Mucosa of rectum (tissue), 2 donors: ENCODE measurements at regions not wholly inside any gene's neighbourhood (a gene's known extent, or its start where the extent isn't known, plus 50 kb on each side); places are given as distances from the start of the nearest gene placed in this dataset.

Source experiments
- H3K27ac ChIP-seq, 2 donors: one replicate each; pipeline ENCODE4 v1.7.0; 2013; ENCODE audit warnings: inconsistent platforms in 2 of 2, low read depth in 2 of 2, low read length in 2 of 2
- H3K27me3 ChIP-seq, 2 donors: one replicate each; pipeline ENCODE4 v1.7.0; 2013; ENCODE audit warnings: low read length in 2 of 2; ENCODE audit not compliant: control insufficient read depth in 2 of 2, insufficient read depth in 2 of 2
- H3K36me3 ChIP-seq, 2 donors: one replicate each; pipeline ENCODE4 v1.7.0; 2013; ENCODE audit warnings: low read length in 2 of 2; ENCODE audit not compliant: control insufficient read depth in 2 of 2, insufficient read depth in 2 of 2
- H3K4me1 ChIP-seq, 2 donors: one replicate each; pipeline ENCODE4 v1.7.0; 2013; ENCODE audit warnings: low read length in 2 of 2, mild to moderate bottlenecking in 1 of 2; ENCODE audit not compliant: control insufficient read depth in 2 of 2, insufficient read depth in 2 of 2
- H3K4me3 ChIP-seq, 2 donors: one replicate each; pipeline ENCODE4 v1.7.0; 2013; ENCODE audit warnings: low read length in 2 of 2
- H3K9ac ChIP-seq, 2 donors: one replicate each; pipeline ENCODE4 v1.7.0; 2013; ENCODE audit warnings: low read length in 2 of 2, low read depth in 1 of 2, mild to moderate bottlenecking in 1 of 2
- H3K9me3 ChIP-seq, 2 donors: one replicate each; pipeline ENCODE4 v1.7.0; 2013; ENCODE audit warnings: low read length in 2 of 2; ENCODE audit not compliant: control insufficient read depth in 2 of 2
- donor health status: healthy.
- donor health status: Normal muscosa, but diverticular disease.

- H3K9me3 ChIP-seq: peaks cover 0 to 2% of the 10 kb centered on the region in 2 donors
- no peak overlapping the region for H3K4me3 ChIP-seq
- no peaks in the 10 kb centered on the region for H3K4me1 ChIP-seq
- no peaks in the 10 kb centered on the region for H3K36me3 ChIP-seq
- no peak overlapping the region for H3K27ac ChIP-seq
- no peak overlapping the region for H3K9ac ChIP-seq
- no peaks in the 10 kb centered on the region for H3K27me3 ChIP-seq
Measured at GRCh38 chr9:95641586-95641985, 124.8 kb upstream of the PTCH1 start.

GRCh38 chr9:95640336-95640735 is 123.6 kb upstream of the PTCH1 start:
- Histone ChIP-seq H3K27ac (no peak overlapping the region), H3K27me3 (no peaks in the 10 kb centered on the region), H3K9ac (no peak overlapping the region), H3K4me1 (no peaks in the 10 kb centered on the region), H3K36me3 (no peaks in the 10 kb centered on the region), H3K4me3 (no peak overlapping the region), H3K9me3 (peaks cover 0 to 2% of the 10 kb centered on the region in 2 donors)

GRCh38 chr9:95635986-95636671 is 119.4 kb upstream of the PTCH1 start:
- Histone ChIP-seq H3K9me3 (peaks cover 0 to 2% of the 10 kb centered on the region in 2 donors), H3K27me3 (no peaks in the 10 kb centered on the region), H3K36me3 (no peaks in the 10 kb centered on the region), H3K4me1 (no peaks in the 10 kb centered on the region), H3K27ac (no peak overlapping the region), H3K4me3 (no peak overlapping the region), H3K9ac (no peak overlapping the region)

DNA sequence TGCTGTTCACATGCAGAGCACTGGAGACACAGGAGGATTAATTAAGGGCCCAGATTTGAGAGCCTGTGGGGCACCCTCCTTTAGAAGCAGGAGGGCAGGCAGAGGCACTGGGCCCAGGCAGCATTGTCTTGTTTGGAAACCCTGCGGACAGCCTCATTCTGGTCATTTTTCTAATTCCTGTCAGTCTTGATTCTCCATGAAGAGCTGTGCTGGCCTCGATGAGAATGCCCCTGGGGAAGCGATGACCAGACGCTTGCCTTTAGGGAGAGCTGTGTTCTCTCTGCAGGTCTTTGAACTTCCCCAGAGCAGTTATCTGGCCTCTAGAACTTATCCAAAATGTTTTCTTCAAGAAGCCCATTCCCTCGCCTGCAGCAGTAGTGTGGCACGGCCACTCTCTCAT is 117.8 kb upstream of the PTCH1 start:
- Histone ChIP-seq H3K4me3 (no peak overlapping the region), H3K27ac (no peak overlapping the region), H3K27me3 (no peaks in the 10 kb centered on the region), H3K9ac (no peak overlapping the region), H3K9me3 (peaks cover 0 to 2% of the 10 kb centered on the region in 2 donors), H3K4me1 (no peaks in the 10 kb centered on the region), H3K36me3 (no peaks in the 10 kb centered on the region)

- Histone ChIP-seq H3K9ac (no peak overlapping the region), H3K9me3 (peaks cover 0 to 2% of the 10 kb centered on the region in 2 donors), H3K4me1 (no peaks in the 10 kb centered on the region), H3K36me3 (no peaks in the 10 kb centered on the region), H3K27ac (no peak overlapping the region), H3K4me3 (no peak overlapping the region), H3K27me3 (no peaks in the 10 kb centered on the region)
Measured at GRCh38 chr9:95634114-95634513, 117.3 kb upstream of the PTCH1 start.

GRCh38 chr9:95629585-95629984 is 112.8 kb upstream of the PTCH1 start:
- no peak overlapping the region for H3K9ac ChIP-seq
- H3K36me3 ChIP-seq: no peaks in the 10 kb centered on the region
- no peaks in the 10 kb centered on the region for H3K27me3 ChIP-seq
- H3K4me1 ChIP-seq: peaks cover 0 to 3% of the 10 kb centered on the region in 2 donors
- H3K9me3 ChIP-seq: no peaks in the 10 kb centered on the region
- H3K4me3 ChIP-seq: no peak overlapping the region
- H3K27ac ChIP-seq: no peak overlapping the region

- Histone ChIP-seq H3K4me1 (peaks cover 0 to 3% of the 10 kb centered on the region in 2 donors), H3K27me3 (no peaks in the 10 kb centered on the region), H3K9me3 (no peaks in the 10 kb centered on the region), H3K27ac (no peak overlapping the region), H3K36me3 (no peaks in the 10 kb centered on the region), H3K9ac (no peak overlapping the region), H3K4me3 (no peak overlapping the region)
Measured at GRCh38 chr9:95627802-95628201, 111.0 kb upstream of the PTCH1 start.

GRCh38 chr9:95626885-95627558 is 110.3 kb upstream of the PTCH1 start:
- H3K27ac ChIP-seq: peak overlapping the region in 1 of 2 donors; percentile 29
- no peaks in the 10 kb centered on the region for H3K9me3 ChIP-seq
- no peaks in the 10 kb centered on the region for H3K27me3 ChIP-seq
- peaks cover 0 to 3% of the 10 kb centered on the region in 2 donors for H3K4me1 ChIP-seq
- H3K9ac ChIP-seq: no peak overlapping the region
- H3K4me3 ChIP-seq: peak overlapping the region in 1 of 2 donors; percentile 20
- no peaks in the 10 kb centered on the region for H3K36me3 ChIP-seq

GRCh38 chr9:95626341-95626740 is 109.6 kb upstream of the PTCH1 start:
- no peaks in the 10 kb centered on the region for H3K9me3 ChIP-seq
- H3K27ac ChIP-seq: peak overlapping the region in 1 of 2 donors; percentile 29
- peaks cover 0 to 3% of the 10 kb centered on the region in 2 donors for H3K4me1 ChIP-seq
- no peak overlapping the region for H3K4me3 ChIP-seq
- H3K9ac ChIP-seq: no peak overlapping the region
- no peaks in the 10 kb centered on the region for H3K36me3 ChIP-seq
- H3K27me3 ChIP-seq: no peaks in the 10 kb centered on the region

- no peaks in the 10 kb centered on the region for H3K36me3 ChIP-seq
- H3K9me3 ChIP-seq: no peaks in the 10 kb centered on the region
- no peak overlapping the region for H3K9ac ChIP-seq
- no peak overlapping the region for H3K4me3 ChIP-seq
- H3K4me1 ChIP-seq: peaks cover 3 to 5% of the 10 kb centered on the region in 2 donors
- H3K27ac ChIP-seq: no peak overlapping the region
- H3K27me3 ChIP-seq: no peaks in the 10 kb centered on the region
Measured at GRCh38 chr9:95623640-95624039, 106.9 kb upstream of the PTCH1 start.
